OCI-LY7 (cell line): ENCODE measurements at regions not wholly inside any gene's neighbourhood (a gene's known extent, or its start where the extent isn't known, plus 50 kb on each side); places are given as distances from the start of the nearest gene placed in this dataset.

Experiments used
- BruUV-seq: library from RNA; stranded (reverse); fragments of 400-500 nt; replicated peaks from 2 replicates; lab custom pipeline; 2021; lab: Mats Ljungman, UMichigan
- CTCF ChIA-PET: fragments of 300-600 bp; sonication (Branson Sonifier 250); formaldehyde crosslinking; loops from one replicate; lab custom pipeline; 2022; ENCODE audit warnings: antibody characterized with exemption; ENCODE audit not compliant: unreplicated experiment; lab: Charles Lee
- POLR2A ChIA-PET: fragments of 300-600 bp; sonication (Branson Sonifier 250); formaldehyde crosslinking; loops from one replicate; lab custom pipeline; 2022; ENCODE audit warnings: antibody characterized with exemption; lab: Charles Lee
- DNase-seq: peaks from one replicate; pipeline ENCODE4 v3.0.0-alpha.2; 2015; ENCODE audit warnings: low spot score
- H2AFZ ChIP-seq: fragments of 200-600 bp; sonication (generic), shearing (Covaris generic); 2 replicates; pipeline ENCODE4 v1.6.1; 2014; ENCODE audit warnings: mild to moderate bottlenecking, antibody characterized with exemption, low read length, moderate library complexity
- H3K27ac ChIP-seq: fragments of 200-600 bp; sonication (generic); 2 replicates; pipeline ENCODE4 v1.5.1; 2014; ENCODE audit warnings: mixed run types, low read depth, mild to moderate bottlenecking, moderate library complexity, low read length, inconsistent platforms; ENCODE audit not compliant: poor library complexity, severe bottlenecking
- H3K36me3 ChIP-seq: fragments of 200-600 bp; sonication (generic); 2 replicates; pipeline ENCODE4 v1.6.1; 2014; ENCODE audit warnings: mild to moderate bottlenecking, antibody characterized with exemption, low read length, moderate library complexity, mixed read lengths; ENCODE audit not compliant: insufficient read depth
- H3K4me1 ChIP-seq: fragments of 200-600 bp; sonication (generic); 2 replicates; pipeline ENCODE4 v1.5.1; 2014; ENCODE audit warnings: mild to moderate bottlenecking, low read length; ENCODE audit not compliant: insufficient read depth, poor library complexity, severe bottlenecking
- H3K4me2 ChIP-seq: fragments of 200-600 bp; sonication (generic); 2 replicates; pipeline ENCODE4 v1.6.1; 2014; ENCODE audit warnings: mild to moderate bottlenecking, low read length
- H3K4me3 ChIP-seq: fragments of 200-600 bp; sonication (generic); 2 replicates; pipeline ENCODE4 v1.5.1; 2014; ENCODE audit warnings: mild to moderate bottlenecking, low read depth, low read length; ENCODE audit not compliant: poor library complexity, severe bottlenecking
- H3K79me2 ChIP-seq: fragments of 200-600 bp; sonication (generic); 2 replicates; pipeline ENCODE4 v1.6.1; 2016; ENCODE audit warnings: low read depth, mild to moderate bottlenecking, low read length, moderate library complexity, mixed read lengths; ENCODE audit not compliant: insufficient read depth
- H3K9me2 ChIP-seq: fragments of 200-600 bp; sonication (generic); 2 replicates; pipeline ENCODE4 v1.6.1; 2016; ENCODE audit warnings: mild to moderate bottlenecking, low read length, mixed read lengths; ENCODE audit not compliant: insufficient read depth
- H3K9me3 ChIP-seq: fragments of 200-600 bp; sonication (generic); 2 replicates; pipeline ENCODE4 v1.6.1; 2014; ENCODE audit warnings: mild to moderate bottlenecking, mixed run types, low read length, mixed read lengths
- H4K20me1 ChIP-seq: fragments of 200-600 bp; sonication (generic); 2 replicates; pipeline ENCODE4 v1.6.1; 2014; ENCODE audit warnings: mild to moderate bottlenecking, antibody characterized with exemption, low read length, moderate library complexity, mixed read lengths; ENCODE audit not compliant: insufficient read depth
- CTCF ChIP-seq: fragments of 200-600 bp; sonication (generic); conservative IDR thresholded peaks from 2 replicates; pipeline ENCODE4 v1.5.1; 2014; ENCODE audit warnings: mild to moderate bottlenecking, antibody characterized with exemption, low read length, moderate library complexity, mixed read lengths
- EZH2phosphoT487 ChIP-seq: fragments of 200-600 bp; sonication (generic); IDR thresholded peaks from 2 replicates; pipeline ENCODE4 v1.6.1; 2018; ENCODE audit warnings: low read depth, borderline replicate concordance, mild to moderate bottlenecking, mixed run types, antibody characterized with exemption, low read length, moderate library complexity, mixed read lengths
- intact Hi-C: fragments of 100-400 bp; cut with micrococcal nuclease; formaldehyde crosslinking; loops from one replicate; pipeline ENCODE4 v1.10.0; 2022; ENCODE audit not compliant: unreplicated experiment

GRCh38 chr12:24561882-24562770 lies 386.8 kb downstream of the BCAT1 start:
- intact Hi-C loops = no loop called here
- Histone ChIP-seq H4K20me1 (no peaks in the 10 kb centered on the region), H3K36me3 (no peaks in the 10 kb centered on the region), H3K4me2 (no peak overlapping the region), H3K27ac (no peak overlapping the region), H2AFZ (no peak overlapping the region), H3K79me2 (no peaks in the 10 kb centered on the region), H3K4me3 (no peak overlapping the region), H3K9me3 (no peaks in the 10 kb centered on the region), H3K9me2 (no peaks in the 10 kb centered on the region), H3K4me1 (no peaks in the 10 kb centered on the region)
- BruUV-seq = no TSS peak
- no peak for DNase-seq
- TF ChIP-seq EZH2phosphoT487 = no peak
- TF ChIP-seq CTCF = no peak
- POLR2A ChIA-PET = no interaction called here
- CTCF ChIA-PET = no interaction called here

GRCh38 chr12:24561411-24561871 lies 387.5 kb downstream of the BCAT1 start:
- Histone ChIP-seq H4K20me1 (no peaks in the 10 kb centered on the region), H3K79me2 (no peaks in the 10 kb centered on the region), H3K36me3 (no peaks in the 10 kb centered on the region), H3K27ac (no peak overlapping the region), H3K9me3 (no peaks in the 10 kb centered on the region), H3K4me2 (no peak overlapping the region), H3K9me2 (no peaks in the 10 kb centered on the region), H2AFZ (no peak overlapping the region), H3K4me1 (no peaks in the 10 kb centered on the region), H3K4me3 (no peak overlapping the region)
- CTCF ChIA-PET = no interaction called here
- intact Hi-C loops = no loop called here
- no peak for DNase-seq
- POLR2A ChIA-PET = interaction anchor here (0.5 kb wide), 1 partner anchor 17 kb away, joined by 3 read pairs; no protein-coding TSS in a partner anchor
- TF ChIP-seq EZH2phosphoT487 (no peak), CTCF (no peak)
- BruUV-seq = no TSS peak

DNA sequence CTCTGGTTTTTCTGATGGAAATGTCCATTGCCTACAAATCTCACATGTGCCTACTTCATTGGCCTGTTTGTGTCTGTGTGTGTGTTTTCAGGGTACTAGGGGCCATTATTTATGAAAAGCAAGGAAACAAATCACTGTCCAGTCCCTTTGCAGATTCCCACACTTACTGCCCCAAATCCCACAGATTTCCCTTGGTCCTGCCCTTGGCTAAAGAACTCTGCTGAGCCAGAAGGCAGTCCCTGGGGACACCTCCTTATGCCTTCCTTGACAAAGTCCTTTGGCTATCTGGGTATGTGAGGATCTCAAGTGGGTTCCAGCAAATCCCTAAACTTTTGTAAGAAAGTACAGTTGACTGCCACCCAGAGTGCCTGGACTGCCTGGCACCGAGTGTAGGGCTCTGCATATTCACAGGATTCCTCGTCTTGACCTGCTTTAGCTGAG lies 388.1 kb downstream of the BCAT1 start:
- CTCF ChIA-PET = no interaction called here
- no peak overlapping the region for H3K4me3 ChIP-seq
- DNase-seq = no peak

More for the DNA sequence above, 388.1 kb downstream of the BCAT1 start:
- no peaks in the 10 kb centered on the region for H3K79me2 ChIP-seq
- no peaks in the 10 kb centered on the region for H3K9me2 ChIP-seq
- TF ChIP-seq EZH2phosphoT487 (no peak), CTCF (no peak)
- no peaks in the 10 kb centered on the region for H3K36me3 ChIP-seq
- no TSS peak for BruUV-seq
- intact Hi-C loops = no loop called here
- POLR2A ChIA-PET = interaction anchor here (0.5 to 0.6 kb wide), 2 partner anchors 18 to 175 kb away, joined by 3 read pairs; no protein-coding TSS in a partner anchor
- H3K4me2 ChIP-seq = no peak overlapping the region
- no peak overlapping the region for H3K27ac ChIP-seq
- no peaks in the 10 kb centered on the region for H4K20me1 ChIP-seq
- no peaks in the 10 kb centered on the region for H3K4me1 ChIP-seq
- no peaks in the 10 kb centered on the region for H3K9me3 ChIP-seq
- H2AFZ ChIP-seq = no peak overlapping the region
